ENCODE measurements at regions not wholly inside any gene's neighbourhood (a gene's known extent, or its start where the extent isn't known, plus 50 kb on each side); places are given as distances from the start of the nearest gene placed in this dataset.

GRCh38 chr5:175808711-175809110 is 62.7 kb upstream of the CPLX2 start:
- no peak for DNase-seq (ENCODE audit: low spot score)

- DNase-seq (ENCODE audit: low spot score) = no peak
These were observed 61.8 kb upstream of the CPLX2 start for GRCh38 chr5:175809531-175810121.

- DNase-seq (ENCODE audit: low spot score) = no peak
These were observed 60.9 kb upstream of the CPLX2 start for GRCh38 chr5:175810457-175810856.

- no peak for DNase-seq (ENCODE audit: low spot score)
These were observed 59.8 kb upstream of the CPLX2 start for GRCh38 chr5:175811589-175811988.

GRCh38 chr5:175813943-175814630 is 57.3 kb upstream of the CPLX2 start:
- DNase-seq (ENCODE audit: low spot score) = no peak

GRCh38 chr5:175814691-175815090 is 56.7 kb upstream of the CPLX2 start:
- DNase-seq (ENCODE audit: low spot score) = no peak

GRCh38 chr5:175815126-175815913 is 56.1 kb upstream of the CPLX2 start:
- no peak for DNase-seq (ENCODE audit: low spot score)

- DNase-seq (ENCODE audit: low spot score) = no peak
These were observed 55.0 kb upstream of the CPLX2 start for GRCh38 chr5:175816348-175816747.

- DNase-seq (ENCODE audit: low spot score) = no peak
These were observed 52.3 kb upstream of the CPLX2 start for GRCh38 chr5:175819090-175819425.

- no peak for DNase-seq (ENCODE audit: low spot score)
These were observed 51.1 kb upstream of the CPLX2 start for GRCh38 chr5:175820230-175820629.

All from D341Med (cell line).